ENCODE measurements at regions not wholly inside any gene's neighbourhood (a gene's known extent, or its start where the extent isn't known, plus 50 kb on each side); places are given as distances from the start of the nearest gene placed in this dataset.

DNA sequence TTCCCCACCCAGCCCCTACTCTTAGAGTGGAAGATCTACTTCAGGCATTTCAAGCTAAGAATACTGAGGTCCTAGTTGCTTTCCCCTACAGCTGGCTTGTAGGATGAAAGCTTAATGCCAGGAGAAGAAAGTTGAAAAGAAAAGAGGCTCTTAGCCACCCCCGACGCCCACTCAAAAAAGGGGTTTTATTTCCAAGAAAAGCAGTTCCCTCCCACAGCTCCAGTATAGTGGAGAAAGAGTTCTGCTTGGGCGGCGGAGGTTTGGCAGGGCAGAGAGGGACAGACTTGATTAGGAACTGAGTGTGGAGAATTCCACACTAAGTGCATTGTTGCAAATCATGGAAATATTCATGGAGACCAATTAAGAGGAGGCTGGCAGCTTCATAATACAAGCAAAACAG lies 470.9 kb downstream of the ETS1 start:
- Histone ChIP-seq H3K4me2 (no peak overlapping the region), H3F3A (replicated peaks; ENCODE audit: insufficient read depth) (no peaks in the 10 kb centered on the region), H3K36me3 (replicated peaks in 1 of 2; ENCODE audit: control insufficient read depth in 1 of 2, insufficient read depth in 2 of 2, low read length in 1 of 2) (no peaks in the 10 kb centered on the region), H3K79me2 (ENCODE audit: insufficient read depth) (no peaks in the 10 kb centered on the region), H3K9ac (no peak overlapping the region), H3K4me3 (ENCODE audit: low read depth in 2 of 2, low read length in 1 of 2) (no peak overlapping the region), H3K27me3 (ENCODE audit: insufficient read depth) (no peaks in the 10 kb centered on the region), H2AFZ (ENCODE audit: low read depth) (no peak overlapping the region), H4K20me1 (ENCODE audit: insufficient read depth) (no peaks in the 10 kb centered on the region), H3K9me2 (no peaks in the 10 kb centered on the region), H3K4me1 (ENCODE audit: control insufficient read depth in 1 of 2, insufficient read depth in 2 of 2, low read depth in 1 of 2, low read length in 1 of 2) (no peaks in the 10 kb centered on the region), H3K27ac (ENCODE audit: low read depth in 2 of 2, low read length in 1 of 2) (no peak overlapping the region), H3K9me3 (no peaks in the 10 kb centered on the region)
- ChIA-PET POLR2A (no interaction called here), CTCF (interaction anchor here (1.6 kb wide), 1 partner anchor 42 kb away, joined by 3 read pairs; no protein-coding TSS in a partner anchor)
- DNase-seq, result no peak
- 63% methylated on average over 4 of the region's 4 CpGs for WGBS (ENCODE audit: low lambda C conversion rate)
- TF ChIP-seq PBX3 (IDR thresholded peaks at IDR 0.05) (no peak), GABPA (IDR thresholded peaks at IDR 0.05; ENCODE audit: low read depth) (no peak), CHD2 (IDR thresholded peaks at IDR 0.05; ENCODE audit: low read length, partially characterized antibody) (no peak)

DNA sequence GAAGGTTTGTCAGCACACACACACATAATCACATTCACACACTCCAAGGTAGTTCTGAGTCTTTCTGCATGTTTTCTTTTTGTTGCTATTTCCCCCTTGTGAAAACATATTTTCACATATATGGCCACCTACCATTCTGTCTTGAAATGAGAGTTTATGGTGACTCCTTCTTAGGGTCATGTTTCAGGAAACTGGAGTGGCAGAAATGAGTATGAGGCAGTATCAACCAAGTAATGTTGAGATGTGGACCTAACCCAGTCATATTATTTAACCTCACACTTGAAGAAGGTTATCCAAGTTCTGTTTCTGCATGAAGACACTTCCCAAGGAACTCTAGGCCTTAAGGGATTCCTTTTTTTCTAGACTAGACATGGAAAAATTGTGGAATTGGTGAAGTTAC lies 481.4 kb downstream of the ETS1 start:
- ChIA-PET POLR2A (interaction anchor here (0.7 kb wide), 1 partner anchor 330 kb away, joined by 3 read pairs; no protein-coding TSS in a partner anchor), CTCF (interaction anchor here (0.7 kb wide), 1 partner anchor 391 kb away, joined by 3 read pairs; no protein-coding TSS in a partner anchor)
- TF ChIP-seq RAD21 (IDR thresholded peaks at IDR 0.05; ENCODE audit: low read length) (no peak), TEAD4 (IDR thresholded peaks at IDR 0.05; ENCODE audit: borderline replicate concordance, insufficient read depth) (no peak), YY1 (IDR thresholded peaks at IDR 0.05; ENCODE audit: low read depth) (no peak), RCOR1 (IDR thresholded peaks at IDR 0.05; ENCODE audit: low read length) (no peak), NFIC (IDR thresholded peaks at IDR 0.05; ENCODE audit: borderline replicate concordance) (no peak), ELF1 (IDR thresholded peaks at IDR 0.05) (no peak), GATA2 (CRISPR knock-in tag; IDR thresholded peaks at IDR 0.05) (no peak), CHD2 (IDR thresholded peaks at IDR 0.05; ENCODE audit: low read length, partially characterized antibody) (no peak)
- TF ChIP-seq, protein P1, sequence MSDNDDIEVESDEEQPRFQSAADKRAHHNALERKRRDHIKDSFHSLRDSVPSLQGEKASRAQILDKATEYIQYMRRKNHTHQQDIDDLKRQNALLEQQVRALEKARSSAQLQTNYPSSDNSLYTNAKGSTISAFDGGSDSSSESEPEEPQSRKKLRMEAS (IDR thresholded peaks at IDR 0.05; ENCODE audit: low read depth), result no peak
- Histone ChIP-seq H4K20me1 (ENCODE audit: insufficient read depth) (no peaks in the 10 kb centered on the region), H3K4me3 (ENCODE audit: low read depth in 2 of 2, low read length in 1 of 2) (no peak overlapping the region), H3K27ac (ENCODE audit: low read depth in 2 of 2, low read length in 1 of 2) (no peak overlapping the region), H3K27me3 (ENCODE audit: insufficient read depth) (no peaks in the 10 kb centered on the region), H3K9ac (no peak overlapping the region), H3F3A (replicated peaks; ENCODE audit: insufficient read depth) (no peaks in the 10 kb centered on the region), H3K79me2 (ENCODE audit: insufficient read depth) (no peaks in the 10 kb centered on the region), H3K4me2 (no peak overlapping the region), H3K9me3 (no peaks in the 10 kb centered on the region), H3K9me2 (no peaks in the 10 kb centered on the region), H2AFZ (ENCODE audit: low read depth) (no peak overlapping the region), H3K4me1 (ENCODE audit: control insufficient read depth in 1 of 2, insufficient read depth in 2 of 2, low read depth in 1 of 2, low read length in 1 of 2) (no peaks in the 10 kb centered on the region), H3K36me3 (replicated peaks in 1 of 2; ENCODE audit: control insufficient read depth in 1 of 2, insufficient read depth in 2 of 2, low read length in 1 of 2) (no peaks in the 10 kb centered on the region)
- no peak for DNase-seq

GRCh38 chr11:128105511-128105910 lies 481.8 kb downstream of the ETS1 start:
- CTCF ChIA-PET, result interaction anchor here (0.7 kb wide), 1 partner anchor 391 kb away, joined by 3 read pairs; no protein-coding TSS in a partner anchor
- TF ChIP-seq, protein P2, sequence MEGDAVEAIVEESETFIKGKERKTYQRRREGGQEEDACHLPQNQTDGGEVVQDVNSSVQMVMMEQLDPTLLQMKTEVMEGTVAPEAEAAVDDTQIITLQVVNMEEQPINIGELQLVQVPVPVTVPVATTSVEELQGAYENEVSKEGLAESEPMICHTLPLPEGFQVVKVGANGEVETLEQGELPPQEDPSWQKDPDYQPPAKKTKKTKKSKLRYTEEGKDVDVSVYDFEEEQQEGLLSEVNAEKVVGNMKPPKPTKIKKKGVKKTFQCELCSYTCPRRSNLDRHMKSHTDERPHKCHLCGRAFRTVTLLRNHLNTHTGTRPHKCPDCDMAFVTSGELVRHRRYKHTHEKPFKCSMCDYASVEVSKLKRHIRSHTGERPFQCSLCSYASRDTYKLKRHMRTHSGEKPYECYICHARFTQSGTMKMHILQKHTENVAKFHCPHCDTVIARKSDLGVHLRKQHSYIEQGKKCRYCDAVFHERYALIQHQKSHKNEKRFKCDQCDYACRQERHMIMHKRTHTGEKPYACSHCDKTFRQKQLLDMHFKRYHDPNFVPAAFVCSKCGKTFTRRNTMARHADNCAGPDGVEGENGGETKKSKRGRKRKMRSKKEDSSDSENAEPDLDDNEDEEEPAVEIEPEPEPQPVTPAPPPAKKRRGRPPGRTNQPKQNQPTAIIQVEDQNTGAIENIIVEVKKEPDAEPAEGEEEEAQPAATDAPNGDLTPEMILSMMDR (IDR thresholded peaks at IDR 0.05), result no peak
- TF ChIP-seq FOXJ3 (CRISPR knock-in tag; IDR thresholded peaks at IDR 0.05) (no peak), EZH2phosphoT487 (IDR thresholded peaks at IDR 0.05; ENCODE audit: borderline replicate concordance, low read depth) (no peak), SIN3A (IDR thresholded peaks at IDR 0.05; ENCODE audit: borderline replicate concordance, low read depth, low read length) (no peak), NFIC (IDR thresholded peaks at IDR 0.05; ENCODE audit: borderline replicate concordance) (no peak), REST (IDR thresholded peaks at IDR 0.05; ENCODE audit: low read depth, low read length) (no peak)

More at GRCh38 chr11:128105511-128105910, 481.8 kb downstream of the ETS1 start:
- H3K27me3 ChIP-seq (ENCODE audit: insufficient read depth), result no peaks in the 10 kb centered on the region
- no peaks in the 10 kb centered on the region for H3K9me2 ChIP-seq
- H3K4me3 ChIP-seq (ENCODE audit: low read depth in 2 of 2, low read length in 1 of 2), result no peak overlapping the region
- POLR2A ChIA-PET, result interaction anchor here (0.7 kb wide), 1 partner anchor 330 kb away, joined by 3 read pairs; no protein-coding TSS in a partner anchor
- DNase-seq, result no peak
- no peak overlapping the region for H2AFZ ChIP-seq (ENCODE audit: low read depth)
- H3K4me1 ChIP-seq (ENCODE audit: control insufficient read depth in 1 of 2, insufficient read depth in 2 of 2, low read depth in 1 of 2, low read length in 1 of 2), result no peaks in the 10 kb centered on the region
- H3K9me3 ChIP-seq, result no peaks in the 10 kb centered on the region
- H3F3A ChIP-seq (replicated peaks; ENCODE audit: insufficient read depth), result no peaks in the 10 kb centered on the region
- no peaks in the 10 kb centered on the region for H3K79me2 ChIP-seq (ENCODE audit: insufficient read depth)
- no peak overlapping the region for H3K27ac ChIP-seq (ENCODE audit: low read depth in 2 of 2, low read length in 1 of 2)
- no peaks in the 10 kb centered on the region for H4K20me1 ChIP-seq (ENCODE audit: insufficient read depth)
- no peak overlapping the region for H3K4me2 ChIP-seq
- no peaks in the 10 kb centered on the region for H3K36me3 ChIP-seq (replicated peaks in 1 of 2; ENCODE audit: control insufficient read depth in 1 of 2, insufficient read depth in 2 of 2, low read length in 1 of 2)
- no peak overlapping the region for H3K9ac ChIP-seq

Data from SK-N-SH (cell line).